Type B pancreatic cell (in vitro differentiated cells): ENCODE measurements at regions not wholly inside any gene's neighbourhood (a gene's known extent, or its start where the extent isn't known, plus 50 kb on each side); places are given as distances from the start of the nearest gene placed in this dataset.

Experiments used
- DNase-seq: peaks from one replicate; pipeline ENCODE4 v3.0.0; 2021; ENCODE audit warnings: mixed read lengths; ENCODE audit not compliant: unreplicated experiment; ENCODE audit errors: extremely low spot score
- H3K27ac Mint-ChIP-seq: 2 replicates; pipeline ENCODE4 v1.8.0; 2021; ENCODE audit warnings: mild to moderate bottlenecking, mixed read lengths
- H3K27me3 Mint-ChIP-seq: 2 replicates; pipeline ENCODE4 v1.8.0; 2021; ENCODE audit warnings: mixed read lengths
- H3K36me3 Mint-ChIP-seq: 2 replicates; pipeline ENCODE4 v1.8.0; 2021; ENCODE audit warnings: mixed read lengths
- H3K4me1 Mint-ChIP-seq: one replicate; pipeline ENCODE4 v1.8.0; 2021; ENCODE audit warnings: mixed read lengths; ENCODE audit not compliant: unreplicated experiment
- H3K4me3 Mint-ChIP-seq: 2 replicates; pipeline ENCODE4 v1.8.0; 2021; ENCODE audit warnings: mild to moderate bottlenecking, mixed read lengths
- H3K9me3 Mint-ChIP-seq: 2 replicates; pipeline ENCODE4 v1.8.0; 2021; ENCODE audit warnings: mixed read lengths
- TF ChIP-seq, protein P1 (sequence below): fragments of 200-600 bp; sonication (generic); conservative IDR thresholded peaks from 2 replicates; pipeline ENCODE4 v1.5.0; 2021; ENCODE audit warnings: antibody characterized with exemption, mild to moderate bottlenecking

DNA sequence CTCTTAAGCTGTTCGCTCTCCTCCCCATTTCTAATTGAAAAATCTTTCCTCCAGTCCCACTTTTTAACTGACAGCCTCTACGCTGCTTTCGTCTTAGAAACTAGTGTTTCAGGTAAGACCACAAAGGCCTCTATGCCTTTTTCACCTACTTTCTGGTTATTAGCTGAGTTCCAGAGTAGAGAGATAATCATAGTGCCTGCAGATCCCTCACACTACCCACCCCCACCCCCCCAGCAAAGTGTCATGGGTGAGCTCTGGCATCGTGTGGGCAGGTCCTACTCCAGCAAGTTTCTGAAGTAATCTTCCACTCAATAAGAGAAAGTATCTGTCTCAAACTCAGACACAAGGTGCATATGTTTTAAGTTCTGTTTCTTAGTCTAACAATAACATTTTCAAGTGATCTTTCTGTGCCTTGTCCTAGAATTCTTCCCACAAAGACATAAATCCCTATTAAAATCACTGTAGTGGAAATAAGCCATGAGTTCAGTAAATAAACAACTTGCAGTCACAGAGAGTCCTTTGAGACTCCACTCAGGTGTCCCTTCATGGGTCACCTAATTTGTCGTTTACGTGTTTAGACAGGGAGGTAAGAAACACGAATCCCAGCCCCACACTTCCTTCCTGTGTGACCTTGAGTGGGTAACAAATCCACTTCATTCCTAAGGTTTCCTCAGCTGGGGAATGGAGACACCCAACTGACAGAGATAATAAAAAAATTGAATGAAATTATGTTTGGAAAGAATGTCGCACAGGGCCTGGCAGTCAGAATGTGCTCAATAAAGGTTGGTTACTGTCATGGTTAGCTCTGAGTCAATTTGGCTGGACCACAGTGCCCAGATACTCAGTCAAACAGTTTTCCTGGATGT, 228.9 kb upstream of the CAND1 start:
- TF ChIP-seq, protein P1, sequence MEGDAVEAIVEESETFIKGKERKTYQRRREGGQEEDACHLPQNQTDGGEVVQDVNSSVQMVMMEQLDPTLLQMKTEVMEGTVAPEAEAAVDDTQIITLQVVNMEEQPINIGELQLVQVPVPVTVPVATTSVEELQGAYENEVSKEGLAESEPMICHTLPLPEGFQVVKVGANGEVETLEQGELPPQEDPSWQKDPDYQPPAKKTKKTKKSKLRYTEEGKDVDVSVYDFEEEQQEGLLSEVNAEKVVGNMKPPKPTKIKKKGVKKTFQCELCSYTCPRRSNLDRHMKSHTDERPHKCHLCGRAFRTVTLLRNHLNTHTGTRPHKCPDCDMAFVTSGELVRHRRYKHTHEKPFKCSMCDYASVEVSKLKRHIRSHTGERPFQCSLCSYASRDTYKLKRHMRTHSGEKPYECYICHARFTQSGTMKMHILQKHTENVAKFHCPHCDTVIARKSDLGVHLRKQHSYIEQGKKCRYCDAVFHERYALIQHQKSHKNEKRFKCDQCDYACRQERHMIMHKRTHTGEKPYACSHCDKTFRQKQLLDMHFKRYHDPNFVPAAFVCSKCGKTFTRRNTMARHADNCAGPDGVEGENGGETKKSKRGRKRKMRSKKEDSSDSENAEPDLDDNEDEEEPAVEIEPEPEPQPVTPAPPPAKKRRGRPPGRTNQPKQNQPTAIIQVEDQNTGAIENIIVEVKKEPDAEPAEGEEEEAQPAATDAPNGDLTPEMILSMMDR: no peak
- Mint-ChIP-seq H3K9me3 (no peaks in the 10 kb centered on the region), H3K4me3 (no peak overlapping the region), H3K4me1 (peaks cover 25% of the 10 kb centered on the region), H3K36me3 (no peaks in the 10 kb centered on the region), H3K27me3 (no peaks in the 10 kb centered on the region), H3K27ac (peak overlapping the region; percentile 14)
- DNase-seq: no peak

DNA sequence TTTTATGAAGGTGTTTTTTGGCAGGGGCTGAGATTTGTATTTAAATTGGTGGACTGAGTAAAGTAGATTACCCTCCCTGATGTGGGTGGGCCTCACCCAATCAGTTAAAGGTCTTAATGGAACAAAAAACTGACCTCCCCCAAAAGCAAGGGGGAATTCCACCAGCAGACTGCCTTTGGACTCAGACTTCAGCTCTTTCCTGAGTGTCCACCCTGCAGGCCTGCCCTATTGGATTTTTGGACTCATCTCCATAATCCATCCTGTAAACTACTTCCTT, 228.4 kb upstream of the CAND1 start:
- peaks cover 19% of the 10 kb centered on the region for H3K4me1 Mint-ChIP-seq
- H3K9me3 Mint-ChIP-seq: no peaks in the 10 kb centered on the region
- no peaks in the 10 kb centered on the region for H3K27me3 Mint-ChIP-seq
- no peak overlapping the region for H3K27ac Mint-ChIP-seq
- no peaks in the 10 kb centered on the region for H3K36me3 Mint-ChIP-seq
- DNase-seq: no peak
- no peak overlapping the region for H3K4me3 Mint-ChIP-seq
- TF ChIP-seq, protein P1: no peak

GRCh38 chr12:67042697-67043131, 226.4 kb upstream of the CAND1 start:
- TF ChIP-seq, protein P1: no peak
- no peak overlapping the region for H3K4me3 Mint-ChIP-seq
- H3K27me3 Mint-ChIP-seq: no peaks in the 10 kb centered on the region
- H3K4me1 Mint-ChIP-seq: peaks cover 19% of the 10 kb centered on the region
- H3K27ac Mint-ChIP-seq: peak overlapping the region; percentile 7
- no peak for DNase-seq
- no peaks in the 10 kb centered on the region for H3K9me3 Mint-ChIP-seq
- no peaks in the 10 kb centered on the region for H3K36me3 Mint-ChIP-seq

GRCh38 chr12:67043771-67044170, 225.4 kb upstream of the CAND1 start:
- no peak for DNase-seq
- TF ChIP-seq, protein P1: no peak
- Mint-ChIP-seq H3K4me1 (peaks cover 19% of the 10 kb centered on the region), H3K4me3 (no peak overlapping the region), H3K36me3 (no peaks in the 10 kb centered on the region), H3K9me3 (no peaks in the 10 kb centered on the region), H3K27me3 (no peaks in the 10 kb centered on the region), H3K27ac (no peak overlapping the region)

DNA sequence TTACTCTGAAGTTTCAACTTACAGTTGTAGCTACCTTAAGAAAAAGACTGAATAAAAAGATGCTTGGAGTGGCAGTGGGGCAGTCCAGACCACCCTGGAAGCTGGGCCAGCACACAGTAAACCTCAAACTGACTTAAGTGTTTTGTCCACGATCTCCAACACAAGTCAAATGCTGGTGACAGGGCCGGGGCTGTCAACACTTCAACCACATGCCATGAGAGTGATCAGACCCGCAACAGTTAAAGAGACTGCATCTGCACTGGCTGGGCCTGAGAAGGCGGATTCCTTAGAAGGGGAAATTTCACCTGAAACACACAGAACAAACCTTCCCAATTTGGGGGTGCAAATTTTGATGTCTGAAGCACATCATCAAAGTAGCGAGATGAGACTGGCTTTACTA, 223.5 kb upstream of the CAND1 start:
- Mint-ChIP-seq H3K4me1 (peaks cover 10% of the 10 kb centered on the region), H3K27me3 (no peaks in the 10 kb centered on the region), H3K36me3 (no peaks in the 10 kb centered on the region), H3K4me3 (no peak overlapping the region), H3K9me3 (no peaks in the 10 kb centered on the region), H3K27ac (no peak overlapping the region)
- DNase-seq: no peak
- TF ChIP-seq, protein P1: no peak

DNA sequence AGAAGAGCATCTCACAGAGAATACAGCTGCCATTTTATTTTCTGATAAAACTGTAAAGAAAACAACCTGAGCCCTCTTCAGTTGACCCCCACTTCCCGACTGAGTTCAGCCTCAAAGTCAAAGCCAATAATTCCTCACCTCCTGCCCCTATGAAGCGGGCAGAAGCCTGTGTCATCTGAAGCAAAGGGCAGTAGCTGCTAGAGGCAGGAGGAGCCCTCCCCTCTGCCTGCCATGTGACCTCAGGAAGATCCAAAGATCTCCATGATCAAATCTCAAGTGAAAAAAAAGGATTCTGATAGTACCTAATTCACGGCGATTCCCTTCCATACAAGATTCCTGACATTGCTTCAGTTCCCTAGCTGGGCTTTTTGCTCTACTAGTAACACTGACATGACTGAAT, 223.1 kb upstream of the CAND1 start:
- no peak overlapping the region for H3K27ac Mint-ChIP-seq
- no peaks in the 10 kb centered on the region for H3K9me3 Mint-ChIP-seq
- no peak for DNase-seq
- no peak overlapping the region for H3K4me3 Mint-ChIP-seq
- H3K27me3 Mint-ChIP-seq: no peaks in the 10 kb centered on the region
- peaks cover 10% of the 10 kb centered on the region for H3K4me1 Mint-ChIP-seq
- H3K36me3 Mint-ChIP-seq: no peaks in the 10 kb centered on the region
- TF ChIP-seq, protein P1: no peak
